ENCODE measurements at regions not wholly inside any gene's neighbourhood (a gene's known extent, or its start where the extent isn't known, plus 50 kb on each side); places are given as distances from the start of the nearest gene placed in this dataset.
"Not testable (repeated sequence)": the region's sequence is repeated elsewhere in the genome, so short reads cannot be mapped to it uniquely, and the experiment has no call there.

DNA sequence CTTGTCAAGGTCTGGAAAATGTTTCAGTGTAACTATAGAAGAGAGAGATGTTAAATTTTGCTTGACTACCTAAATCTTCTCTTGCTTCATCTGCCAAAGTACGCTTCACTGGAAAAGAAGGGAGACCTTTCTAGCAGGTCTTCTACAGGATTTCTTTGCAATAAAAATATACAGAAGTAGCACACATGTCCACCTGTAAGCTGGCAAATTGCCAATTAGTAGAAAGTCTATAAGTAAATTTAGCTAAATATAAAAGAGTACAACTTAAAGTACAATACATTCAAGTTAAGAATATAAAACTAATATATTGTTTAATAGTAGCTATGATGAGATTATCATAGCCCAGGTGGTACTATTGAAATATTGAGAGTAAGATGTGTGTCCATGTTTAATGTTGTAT lies 128.5 kb upstream of the EDNRB start:
- H3K27me3 ChIP-seq, result no peaks in the 10 kb centered on the region
- no peaks in the 10 kb centered on the region for H3K9me3 ChIP-seq
- no peaks in the 10 kb centered on the region for H3K36me3 ChIP-seq (ENCODE audit: low read depth, missing control alignments)
- no peaks in the 10 kb centered on the region for H3K4me1 ChIP-seq
- intact Hi-C loops (cut with DNase I; ENCODE audit: low total_unique reads), result no loop called here
- no peak overlapping the region for H3K4me3 ChIP-seq
- TF ChIP-seq, protein P1, sequence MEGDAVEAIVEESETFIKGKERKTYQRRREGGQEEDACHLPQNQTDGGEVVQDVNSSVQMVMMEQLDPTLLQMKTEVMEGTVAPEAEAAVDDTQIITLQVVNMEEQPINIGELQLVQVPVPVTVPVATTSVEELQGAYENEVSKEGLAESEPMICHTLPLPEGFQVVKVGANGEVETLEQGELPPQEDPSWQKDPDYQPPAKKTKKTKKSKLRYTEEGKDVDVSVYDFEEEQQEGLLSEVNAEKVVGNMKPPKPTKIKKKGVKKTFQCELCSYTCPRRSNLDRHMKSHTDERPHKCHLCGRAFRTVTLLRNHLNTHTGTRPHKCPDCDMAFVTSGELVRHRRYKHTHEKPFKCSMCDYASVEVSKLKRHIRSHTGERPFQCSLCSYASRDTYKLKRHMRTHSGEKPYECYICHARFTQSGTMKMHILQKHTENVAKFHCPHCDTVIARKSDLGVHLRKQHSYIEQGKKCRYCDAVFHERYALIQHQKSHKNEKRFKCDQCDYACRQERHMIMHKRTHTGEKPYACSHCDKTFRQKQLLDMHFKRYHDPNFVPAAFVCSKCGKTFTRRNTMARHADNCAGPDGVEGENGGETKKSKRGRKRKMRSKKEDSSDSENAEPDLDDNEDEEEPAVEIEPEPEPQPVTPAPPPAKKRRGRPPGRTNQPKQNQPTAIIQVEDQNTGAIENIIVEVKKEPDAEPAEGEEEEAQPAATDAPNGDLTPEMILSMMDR (IDR thresholded peaks at IDR 0.05), result no peak
- TF ChIP-seq POLR2A (IDR thresholded peaks at IDR 0.05), result no peak
- DNase-seq, result no peak
- H3K27ac ChIP-seq, result no peak overlapping the region
- 77 to 78% methylated on average over 1 of the region's 1 CpG for WGBS, 2 donors

DNA sequence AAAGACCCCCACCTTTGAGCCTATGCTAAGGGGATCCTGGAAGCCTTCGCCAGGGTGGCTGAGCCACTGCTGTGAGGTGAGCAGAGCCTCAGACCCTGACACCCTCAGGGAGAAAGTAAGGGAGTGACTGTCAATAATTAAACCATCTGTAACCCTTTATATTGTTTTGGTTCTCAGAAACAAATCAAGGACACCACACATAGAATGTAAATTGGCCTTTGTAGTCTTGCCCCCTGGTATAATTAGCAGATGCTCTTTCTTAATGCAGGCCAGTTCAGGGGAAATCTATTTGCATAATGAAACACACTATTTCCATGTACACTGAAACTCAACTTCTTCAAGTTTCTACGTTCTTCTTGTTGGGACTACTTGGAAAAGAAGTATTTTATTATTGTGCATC lies 127.7 kb upstream of the EDNRB start:
- H3K4me1 ChIP-seq, result no peaks in the 10 kb centered on the region
- H3K9me3 ChIP-seq, result no peaks in the 10 kb centered on the region
- no peaks in the 10 kb centered on the region for H3K36me3 ChIP-seq (ENCODE audit: low read depth, missing control alignments)
- no peak overlapping the region for H3K4me3 ChIP-seq
- WGBS, 2 donors, result 44 to 46% methylated on average over 2 of the region's 2 CpGs
- H3K27me3 ChIP-seq, result no peaks in the 10 kb centered on the region
- DNase-seq, result no peak
- TF ChIP-seq, protein P1 (IDR thresholded peaks at IDR 0.05), result no peak
- no peak for TF ChIP-seq POLR2A (IDR thresholded peaks at IDR 0.05)
- no peak overlapping the region for H3K27ac ChIP-seq
- intact Hi-C loops (cut with DNase I; ENCODE audit: low total_unique reads), result no loop called here

DNA sequence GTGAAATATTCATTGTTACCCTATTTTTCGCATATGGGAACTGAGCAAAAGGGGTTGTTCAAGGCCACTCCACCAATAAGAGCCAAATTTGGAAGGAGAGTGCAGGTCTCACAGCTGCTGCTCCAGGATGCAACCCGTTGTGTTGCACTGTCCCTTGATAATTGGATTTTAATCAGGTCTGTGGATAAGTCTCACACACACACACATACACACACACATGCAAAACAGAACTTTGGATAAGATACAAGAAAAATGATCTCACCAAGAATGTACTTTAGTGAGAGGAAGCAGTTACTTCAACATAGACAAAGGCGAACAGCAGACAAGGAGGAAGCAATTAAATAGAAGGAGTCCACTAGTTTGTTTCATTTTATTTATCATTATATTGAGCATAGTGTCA lies 127.3 kb upstream of the EDNRB start:
- WGBS, 2 donors, result 30 to 36% methylated on average over 3 of the region's 3 CpGs
- H3K27me3 ChIP-seq, result no peaks in the 10 kb centered on the region
- H3K36me3 ChIP-seq (ENCODE audit: low read depth, missing control alignments), result no peaks in the 10 kb centered on the region
- TF ChIP-seq POLR2A (IDR thresholded peaks at IDR 0.05), result no peak
- TF ChIP-seq, protein P1 (IDR thresholded peaks at IDR 0.05), result no peak
- intact Hi-C loops (cut with DNase I; ENCODE audit: low total_unique reads), result no loop called here
- no peaks in the 10 kb centered on the region for H3K9me3 ChIP-seq
- H3K4me1 ChIP-seq, result no peaks in the 10 kb centered on the region
- no peak overlapping the region for H3K4me3 ChIP-seq
- no peak for DNase-seq
- no peak overlapping the region for H3K27ac ChIP-seq

DNA sequence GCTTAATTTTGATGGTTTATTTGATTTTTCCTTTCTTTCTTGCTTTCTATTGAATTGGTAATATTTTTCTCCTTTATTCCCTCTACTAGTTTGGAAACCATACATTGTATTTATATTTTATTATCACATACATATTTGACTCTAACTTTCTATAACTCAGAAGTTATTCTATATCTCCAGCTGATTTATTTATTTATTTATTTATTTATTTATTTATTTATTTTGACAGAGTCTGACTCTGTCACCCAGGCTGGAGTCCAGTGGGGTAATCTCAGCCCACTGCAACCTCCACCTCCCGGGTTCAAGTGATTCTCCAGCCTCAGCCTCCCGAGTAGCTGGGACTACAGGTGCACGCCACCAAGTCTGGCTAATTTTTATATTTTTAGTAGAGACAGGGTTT lies 122.7 kb upstream of the EDNRB start:
- intact Hi-C loops (cut with DNase I; ENCODE audit: low total_unique reads); H3K36me3 ChIP-seq (ENCODE audit: low read depth, missing control alignments); H3K4me1 ChIP-seq; H3K9me3 ChIP-seq; H3K27me3 ChIP-seq; DNase-seq; H3K4me3 ChIP-seq; H3K27ac ChIP-seq: not testable (repeated sequence)
- 88 to 94% methylated on average over 3 of the region's 3 CpGs for WGBS, 2 donors

DNA sequence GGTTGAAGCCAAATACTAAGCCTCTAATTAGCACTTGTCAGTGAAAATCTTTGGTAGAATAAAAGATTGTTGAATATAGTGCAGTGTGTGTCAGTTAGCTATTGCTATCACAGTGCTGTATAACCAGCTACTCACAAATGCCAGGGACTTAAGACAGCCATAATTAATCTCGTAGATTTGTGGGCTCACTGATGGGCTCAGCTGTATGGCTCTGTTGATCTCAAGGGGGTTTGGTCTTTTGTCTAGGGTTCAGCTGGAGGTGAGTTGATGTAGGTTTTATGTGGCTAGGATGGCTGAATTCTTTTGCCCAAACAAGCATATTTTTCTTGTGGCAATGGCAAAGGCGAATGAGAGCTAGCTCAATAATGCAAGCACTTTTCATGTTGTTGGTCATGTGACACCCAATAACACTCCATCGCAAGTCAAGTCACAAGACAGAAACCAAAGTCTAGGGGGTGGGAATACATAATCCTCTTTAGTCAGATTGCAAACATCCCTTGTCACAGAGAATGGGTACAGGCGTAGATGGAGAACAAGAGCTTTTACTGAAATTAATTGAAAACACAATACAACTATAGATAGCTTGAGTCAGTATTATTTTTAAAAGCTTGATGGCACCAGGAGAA lies 121.7 kb upstream of the EDNRB start:
- Histone ChIP-seq H3K36me3 (ENCODE audit: low read depth, missing control alignments) (no peaks in the 10 kb centered on the region), H3K9me3 (no peaks in the 10 kb centered on the region), H3K4me3 (no peak overlapping the region), H3K27me3 (no peaks in the 10 kb centered on the region), H3K27ac (no peak overlapping the region), H3K4me1 (no peaks in the 10 kb centered on the region)
- DNase-seq, result no peak
- no peak for TF ChIP-seq POLR2A (IDR thresholded peaks at IDR 0.05)
- TF ChIP-seq, protein P1 (IDR thresholded peaks at IDR 0.05), result no peak
- intact Hi-C loops (cut with DNase I; ENCODE audit: low total_unique reads), result no loop called here
- WGBS, 2 donors, result 80 to 94% methylated on average over 4 of the region's 4 CpGs
